MM.1S (cell line): ENCODE measurements at regions not wholly inside any gene's neighbourhood (a gene's known extent, or its start where the extent isn't known, plus 50 kb on each side); places are given as distances from the start of the nearest gene placed in this dataset.
"Not testable (repeated sequence)": the region's sequence is repeated elsewhere in the genome, so short reads cannot be mapped to it uniquely, and the experiment has no call there.

ENCODE experiments used
- DNase-seq: peaks from one replicate; pipeline ENCODE4 v3.0.0-alpha.2; 2015
- H2AFZ ChIP-seq: fragments of 300-600 bp; sonication (generic); 2 replicates; pipeline ENCODE4 v1.6.0; 2016; ENCODE audit warnings: antibody characterized with exemption, low read length
- H3F3A ChIP-seq: fragments of 300-600 bp; sonication (generic); 2 replicates; pipeline ENCODE4 v1.6.1; 2016; ENCODE audit warnings: mild to moderate bottlenecking, antibody characterized with exemption, low read length, moderate library complexity, mixed read lengths; ENCODE audit not compliant: insufficient read depth
- H3K27ac ChIP-seq: fragments of 300-600 bp; sonication (generic); 2 replicates; pipeline ENCODE4 v1.5.1; 2016; ENCODE audit warnings: mild to moderate bottlenecking, low read length
- H3K27me3 ChIP-seq: fragments of 300-600 bp; sonication (generic); replicated peaks from 2 replicates; pipeline ENCODE4 v1.6.0; 2016; ENCODE audit warnings: low read length; ENCODE audit not compliant: insufficient read depth
- H3K36me3 ChIP-seq: fragments of 300-600 bp; sonication (generic); replicated peaks from 2 replicates; pipeline ENCODE4 v1.6.1; 2016; ENCODE audit warnings: mild to moderate bottlenecking, low read length, mixed read lengths; ENCODE audit not compliant: insufficient read depth
- H3K4me1 ChIP-seq: fragments of 300-600 bp; sonication (generic); 2 replicates; pipeline ENCODE4 v1.6.1; 2016; ENCODE audit warnings: low read length, mixed read lengths
- H3K4me2 ChIP-seq: fragments of 300-600 bp; sonication (generic); 2 replicates; pipeline ENCODE4 v1.6.0; 2016; ENCODE audit warnings: low read depth, low read length
- H3K4me3 ChIP-seq: fragments of 300-600 bp; sonication (generic); 2 replicates; pipeline ENCODE4 v1.5.1; 2016; ENCODE audit warnings: low read length, mixed read lengths
- H3K79me2 ChIP-seq: fragments of 300-600 bp; sonication (generic); 2 replicates; pipeline ENCODE4 v1.6.1; 2016; ENCODE audit warnings: mixed run types, low read length, mixed read lengths
- H3K9ac ChIP-seq: fragments of 300-600 bp; sonication (generic); 2 replicates; pipeline ENCODE4 v1.6.1; 2016; ENCODE audit warnings: low read length, mixed read lengths
- H3K9me2 ChIP-seq: fragments of 300-600 bp; sonication (generic); replicated peaks from 2 replicates; pipeline ENCODE4 v1.6.1; 2016; ENCODE audit warnings: mild to moderate bottlenecking, low read length, mixed read lengths; ENCODE audit not compliant: insufficient read depth
- H3K9me3 ChIP-seq: fragments of 300-600 bp; sonication (generic); replicated peaks from 2 replicates; pipeline ENCODE4 v1.6.1; 2016; ENCODE audit warnings: mild to moderate bottlenecking, low read length, mixed read lengths; ENCODE audit not compliant: insufficient read depth
- H4K20me1 ChIP-seq: fragments of 300-600 bp; sonication (generic); 2 replicates; pipeline ENCODE4 v1.6.1; 2016; ENCODE audit warnings: mild to moderate bottlenecking, low read length, moderate library complexity, mixed read lengths; ENCODE audit not compliant: insufficient read depth
- CTCF ChIP-seq: fragments of 300-600 bp; sonication (generic); IDR thresholded peaks from 2 replicates; pipeline ENCODE4 v1.5.1; 2016; ENCODE audit warnings: antibody characterized with exemption, low read length, mixed read lengths
- EZH2 ChIP-seq: fragments of 300-600 bp; sonication (generic); optimal IDR thresholded peaks from 2 replicates; pipeline ENCODE3; 2017; ENCODE audit warnings: low read depth, mild to moderate bottlenecking, antibody characterized with exemption, low read length, mixed read lengths
- EZH2phosphoT487 ChIP-seq: fragments of 300-600 bp; sonication (generic); IDR thresholded peaks from 2 replicates; pipeline ENCODE4 v1.6.1; 2018; ENCODE audit warnings: antibody characterized with exemption, low read length

DNA sequence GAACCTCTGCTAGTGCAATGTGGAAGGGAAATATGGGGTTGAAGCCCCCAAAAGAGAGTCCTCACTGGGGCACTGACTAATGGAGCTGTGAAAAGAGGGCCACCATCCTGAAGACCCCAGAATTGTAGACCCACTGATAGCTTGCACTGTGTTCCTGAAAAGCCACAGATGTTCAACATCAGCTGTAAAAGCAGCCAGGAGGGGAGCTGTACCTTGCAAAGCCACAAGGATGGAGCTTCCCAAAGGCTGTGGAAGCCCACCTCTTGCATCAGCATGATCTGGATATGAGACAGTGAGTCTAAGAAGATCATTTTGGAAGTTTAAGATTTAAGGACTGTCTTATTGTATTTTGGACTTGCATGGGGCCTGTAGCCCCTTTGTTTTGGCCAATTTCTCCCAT lies 125.8 kb upstream of the TGFBR2 start:
- no peaks in the 10 kb centered on the region for H3K27me3 ChIP-seq
- DNase-seq, result no peak
- no peaks in the 10 kb centered on the region for H3K4me1 ChIP-seq
- no peaks in the 10 kb centered on the region for H3F3A ChIP-seq
- no peak overlapping the region for H2AFZ ChIP-seq
- no peak overlapping the region for H3K4me2 ChIP-seq
- no peaks in the 10 kb centered on the region for H3K9me2 ChIP-seq
- H3K9me3 ChIP-seq, result no peaks in the 10 kb centered on the region
- no peaks in the 10 kb centered on the region for H3K36me3 ChIP-seq
- no peaks in the 10 kb centered on the region for H4K20me1 ChIP-seq
- H3K27ac ChIP-seq, result no peak overlapping the region
- no peaks in the 10 kb centered on the region for H3K79me2 ChIP-seq
- H3K9ac ChIP-seq, result no peak overlapping the region
- no peak overlapping the region for H3K4me3 ChIP-seq
- no peak for TF ChIP-seq EZH2phosphoT487
- TF ChIP-seq CTCF, result no peak
- no peak for TF ChIP-seq EZH2

GRCh38 chr3:30481241-30481640 lies 125.2 kb upstream of the TGFBR2 start:
- H3K27me3 ChIP-seq, result no peaks in the 10 kb centered on the region
- H3K9me3 ChIP-seq, result no peaks in the 10 kb centered on the region
- no peak overlapping the region for H2AFZ ChIP-seq
- no peak for DNase-seq
- H3K27ac ChIP-seq, result no peak overlapping the region
- no peaks in the 10 kb centered on the region for H4K20me1 ChIP-seq
- no peaks in the 10 kb centered on the region for H3K79me2 ChIP-seq
- H3K4me3 ChIP-seq, result no peak overlapping the region
- TF ChIP-seq EZH2phosphoT487, result no peak
- no peak for TF ChIP-seq EZH2
- TF ChIP-seq CTCF, result no peak
- H3K36me3 ChIP-seq, result no peaks in the 10 kb centered on the region
- no peaks in the 10 kb centered on the region for H3K9me2 ChIP-seq
- H3K4me1 ChIP-seq, result no peaks in the 10 kb centered on the region
- no peaks in the 10 kb centered on the region for H3F3A ChIP-seq
- H3K9ac ChIP-seq, result no peak overlapping the region
- no peak overlapping the region for H3K4me2 ChIP-seq

GRCh38 chr3:30484229-30484628 lies 122.2 kb upstream of the TGFBR2 start:
- H3K27ac ChIP-seq, H3K27me3 ChIP-seq, H2AFZ ChIP-seq, H3F3A ChIP-seq, H3K4me3 ChIP-seq, H3K4me2 ChIP-seq, H3K9me2 ChIP-seq, DNase-seq, H4K20me1 ChIP-seq, H3K4me1 ChIP-seq, H3K9ac ChIP-seq, H3K79me2 ChIP-seq, H3K36me3 ChIP-seq, H3K9me3 ChIP-seq: not testable (repeated sequence)

- Histone ChIP-seq H3K4me2 (no peak overlapping the region), H3F3A (no peaks in the 10 kb centered on the region), H3K4me3 (no peak overlapping the region), H3K4me1 (no peaks in the 10 kb centered on the region), H3K9ac (no peak overlapping the region), H3K36me3 (no peaks in the 10 kb centered on the region), H3K9me2 (no peaks in the 10 kb centered on the region), H3K27me3 (no peaks in the 10 kb centered on the region), H3K27ac (no peak overlapping the region), H2AFZ (no peak overlapping the region), H3K79me2 (no peaks in the 10 kb centered on the region), H4K20me1 (no peaks in the 10 kb centered on the region), H3K9me3 (no peaks in the 10 kb centered on the region)
- TF ChIP-seq CTCF, result no peak
- no peak for TF ChIP-seq EZH2phosphoT487
- TF ChIP-seq EZH2, result no peak
- DNase-seq, result no peak
Measured at GRCh38 chr3:30486368-30486767, 120.0 kb upstream of the TGFBR2 start.
